ENCODE measurements at regions not wholly inside any gene's neighbourhood (a gene's known extent, or its start where the extent isn't known, plus 50 kb on each side); places are given as distances from the start of the nearest gene placed in this dataset.
A peak's percentile ranks its signal among the peaks of the same experiment; 100 is the strongest.
"Not testable (repeated sequence)": the region's sequence is repeated elsewhere in the genome, so short reads cannot be mapped to it uniquely, and the experiment has no call there.

DNA sequence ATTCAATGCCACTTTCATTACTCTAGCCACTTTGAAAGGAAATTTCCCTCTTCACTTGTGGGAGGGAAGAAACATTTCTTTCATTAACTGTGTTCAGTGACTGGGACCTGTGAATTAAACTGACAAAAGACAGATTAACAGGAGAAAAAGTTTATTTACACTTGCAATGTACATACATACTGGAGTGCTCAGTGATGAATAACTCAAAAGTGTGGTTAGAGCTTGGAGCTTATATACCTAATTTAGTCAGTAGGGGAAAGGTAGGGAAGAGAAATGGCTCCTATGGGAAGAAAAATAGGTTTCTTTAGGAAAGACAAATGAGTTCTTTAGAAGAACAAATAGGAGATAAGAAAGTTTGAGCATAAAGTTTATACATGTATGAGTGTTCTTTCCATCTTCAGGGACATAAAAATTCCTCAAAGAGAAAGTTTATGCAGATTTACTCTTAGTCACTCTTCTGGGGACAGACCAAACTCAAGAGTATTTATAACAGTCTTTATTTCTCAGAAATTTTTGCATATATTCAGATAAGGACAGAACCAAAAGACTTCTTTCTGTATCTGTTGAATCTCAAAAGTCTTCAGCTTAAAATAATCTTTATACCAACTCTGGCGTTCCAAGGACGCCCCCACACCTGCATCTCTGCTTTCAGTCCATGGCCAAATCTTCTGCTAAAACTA lies 120.0 kb upstream of the RAI14 start:
- FAIRE-seq = no peak

DNA sequence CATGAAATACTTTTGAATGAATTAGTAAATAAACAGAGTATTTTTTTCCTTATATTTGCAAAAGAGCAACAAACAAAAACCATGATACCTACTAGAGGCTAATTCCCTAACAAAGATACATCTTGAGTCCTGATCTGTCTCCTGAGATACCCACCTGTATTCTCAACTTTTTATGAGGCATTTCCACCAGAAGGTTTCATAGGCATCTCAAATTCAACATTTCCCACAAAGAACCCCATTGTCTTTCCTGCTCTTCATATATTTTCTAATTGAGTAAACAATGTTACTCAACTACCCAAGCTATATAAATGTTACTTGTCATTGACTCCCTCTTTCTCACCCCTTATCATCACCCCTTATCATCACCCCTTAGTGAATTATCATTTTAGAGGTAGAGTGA lies 119.4 kb upstream of the RAI14 start:
- no peak for FAIRE-seq

- no peak for FAIRE-seq
These were observed 118.0 kb upstream of the RAI14 start for GRCh38 chr5:34538026-34538672.

DNA sequence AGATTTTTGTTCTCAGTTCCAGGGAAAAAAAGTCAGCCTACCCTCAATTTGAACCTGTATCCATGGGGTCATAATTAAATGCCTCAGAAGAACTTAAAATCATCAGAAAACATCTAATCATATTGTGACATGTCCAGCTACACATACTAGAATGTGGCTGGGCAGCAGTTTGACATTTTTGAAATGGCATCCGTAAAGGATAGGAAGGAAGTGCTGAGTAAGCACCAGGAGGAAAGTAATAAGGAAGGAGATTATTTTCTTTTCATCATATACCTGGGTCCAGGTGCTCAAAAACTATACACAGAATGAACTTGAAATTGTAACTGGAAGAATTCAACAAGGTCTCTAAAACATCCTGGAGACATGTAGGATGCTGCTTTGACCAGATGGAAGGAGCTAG lies 116.9 kb upstream of the RAI14 start:
- no peak for FAIRE-seq

- FAIRE-seq = no peak
These were observed 115.1 kb upstream of the RAI14 start for GRCh38 chr5:34541067-34541466.

- no peak for FAIRE-seq
These were observed 113.3 kb upstream of the RAI14 start for GRCh38 chr5:34542818-34543217.

GRCh38 chr5:34543687-34544086 lies 112.4 kb upstream of the RAI14 start:
- FAIRE-seq = no peak

- FAIRE-seq = no peak
These were observed 111.7 kb upstream of the RAI14 start for GRCh38 chr5:34544403-34544802.

GRCh38 chr5:34545164-34545563 lies 111.0 kb upstream of the RAI14 start:
- no peak for FAIRE-seq

GRCh38 chr5:34545626-34546025 lies 110.5 kb upstream of the RAI14 start:
- FAIRE-seq = no peak

DNA sequence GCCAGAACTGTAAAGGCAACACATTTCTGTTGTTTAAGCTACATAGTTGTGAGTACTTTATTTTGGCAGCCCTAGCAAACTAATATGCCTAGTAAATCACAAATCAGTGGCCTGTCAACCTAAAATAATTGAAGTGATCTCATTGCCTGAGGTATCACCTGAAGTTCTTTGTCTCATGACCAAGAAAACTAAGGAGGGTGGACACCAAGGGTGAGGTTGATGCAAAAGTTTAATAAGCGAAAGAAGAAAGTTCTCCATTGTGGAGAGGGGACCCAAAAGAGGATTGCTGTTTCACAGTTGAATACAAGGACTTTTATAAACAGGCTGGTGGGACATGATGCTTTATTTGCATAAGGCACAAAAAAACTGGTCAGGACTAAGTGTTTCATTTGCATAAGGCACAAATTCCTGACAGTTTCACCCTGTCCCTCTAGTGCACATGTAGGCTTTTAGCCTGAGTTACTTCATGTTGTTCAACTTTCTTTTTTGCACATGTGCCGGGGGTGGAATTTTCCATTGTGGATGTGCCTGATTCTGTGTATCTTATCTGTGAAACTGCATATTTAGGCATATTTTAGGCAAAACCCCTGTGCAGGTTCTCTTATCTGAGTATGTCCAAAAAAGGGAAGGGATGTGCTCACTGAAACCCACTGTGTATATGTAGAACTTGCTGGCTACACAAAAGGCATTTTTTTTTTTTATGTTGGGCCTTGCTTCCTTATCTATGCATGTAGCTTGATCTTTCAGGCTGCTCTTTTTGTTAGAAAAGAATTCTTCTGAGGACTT lies 108.6 kb upstream of the RAI14 start:
- FAIRE-seq = no peak

DNA sequence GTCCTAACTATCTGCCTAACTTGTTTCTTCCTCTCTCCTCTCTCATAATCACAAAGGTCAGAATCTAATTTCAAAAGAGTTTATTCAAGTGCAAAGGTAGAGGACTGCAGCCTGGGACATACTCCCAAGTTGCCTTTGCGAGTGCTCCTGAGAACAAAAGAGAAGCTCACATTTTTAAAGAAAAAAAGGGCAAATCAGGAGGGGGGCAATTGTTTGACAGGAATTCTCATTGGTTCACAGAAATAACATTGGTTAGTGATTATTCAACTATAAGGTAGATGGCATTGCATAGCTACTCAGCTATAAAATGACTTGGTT lies 108.1 kb upstream of the RAI14 start:
- no peak for FAIRE-seq

DNA sequence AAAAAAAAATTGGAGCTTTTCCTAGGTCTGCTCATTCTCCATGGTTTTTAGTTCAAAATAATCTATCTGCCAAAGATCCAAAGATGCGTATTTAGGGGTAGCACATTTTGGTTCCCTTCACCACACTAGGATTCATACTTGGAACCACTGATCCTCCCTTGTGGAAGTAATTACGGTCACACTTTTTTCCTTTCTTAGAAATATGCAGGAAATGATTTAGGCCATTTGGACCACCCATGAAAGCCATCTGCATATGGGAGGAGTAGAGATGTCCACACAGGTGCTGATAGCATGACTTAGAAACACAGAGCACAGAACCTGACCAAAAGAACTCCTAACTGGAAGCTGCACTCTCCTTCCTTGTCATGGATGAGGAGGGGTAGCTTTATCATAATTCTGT lies 105.9 kb upstream of the RAI14 start:
- FAIRE-seq = peak; percentile 61

GRCh38 chr5:34550964-34551363 lies 105.2 kb upstream of the RAI14 start:
- no peak for FAIRE-seq

- FAIRE-seq = no peak
These were observed 104.2 kb upstream of the RAI14 start for GRCh38 chr5:34551911-34552433.

DNA sequence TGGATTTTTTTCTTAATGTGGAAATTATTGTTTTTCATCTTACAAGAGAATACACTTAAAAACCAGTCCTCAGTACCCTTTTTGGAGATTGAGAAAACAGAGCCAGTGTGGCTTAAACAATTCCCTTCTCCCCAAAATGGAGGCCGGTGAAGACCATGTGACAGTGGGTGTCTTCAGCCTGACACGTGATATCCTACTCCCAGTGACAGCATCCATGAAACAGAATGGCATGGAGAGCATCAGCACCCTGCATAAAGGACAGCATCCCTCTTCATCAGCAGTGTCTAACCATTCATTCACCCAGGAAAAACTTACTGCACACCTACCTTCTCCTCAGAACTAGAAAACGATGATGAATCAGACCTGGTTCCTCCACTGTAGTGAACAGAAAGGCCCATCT lies 103.4 kb upstream of the RAI14 start:
- FAIRE-seq = no peak

DNA sequence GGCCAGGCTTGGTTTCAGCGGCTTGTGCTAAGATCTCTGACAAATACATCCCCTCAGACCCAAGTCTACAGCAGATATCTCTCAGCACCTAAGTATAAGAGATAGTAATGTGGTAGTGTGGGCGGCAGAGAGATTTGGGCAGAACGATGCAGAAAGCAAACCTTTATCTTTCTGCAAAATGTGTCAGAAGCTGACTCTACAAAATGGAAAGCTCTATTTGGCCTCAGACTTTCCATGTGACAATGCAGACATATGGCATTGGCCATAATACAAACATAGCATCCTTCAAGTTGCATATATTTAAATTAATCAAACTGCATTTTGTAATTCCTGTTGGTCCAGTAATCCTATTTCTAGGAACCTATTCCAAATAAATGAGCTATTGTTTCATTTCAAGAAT lies 102.5 kb upstream of the RAI14 start:
- FAIRE-seq = no peak

GRCh38 chr5:34554641-34555040 lies 101.5 kb upstream of the RAI14 start:
- no peak for FAIRE-seq

GRCh38 chr5:34555699-34556508 lies 100.2 kb upstream of the RAI14 start:
- no peak for FAIRE-seq

GRCh38 chr5:34556509-34556782 lies 99.7 kb upstream of the RAI14 start:
- no peak for FAIRE-seq

DNA sequence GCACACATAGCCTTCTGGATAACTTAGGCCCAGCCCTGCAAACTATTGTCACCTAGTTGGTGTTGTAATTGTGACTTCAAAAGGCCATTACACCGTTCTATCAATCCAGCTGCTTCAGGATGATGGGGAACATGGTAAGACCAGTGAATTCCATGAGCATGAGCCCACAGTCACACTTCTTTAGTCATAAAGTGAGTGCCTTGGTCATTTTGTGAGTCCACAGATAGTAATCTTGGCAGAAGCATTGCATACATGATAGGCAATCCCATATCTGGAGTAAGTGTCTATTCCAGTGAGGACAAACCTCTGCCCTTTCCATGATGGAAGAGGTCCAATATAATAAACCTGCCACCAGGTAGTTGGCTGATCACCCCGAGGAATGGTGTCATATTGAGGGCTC lies 94.5 kb upstream of the RAI14 start:
- not testable (repeated sequence) for FAIRE-seq

DNA sequence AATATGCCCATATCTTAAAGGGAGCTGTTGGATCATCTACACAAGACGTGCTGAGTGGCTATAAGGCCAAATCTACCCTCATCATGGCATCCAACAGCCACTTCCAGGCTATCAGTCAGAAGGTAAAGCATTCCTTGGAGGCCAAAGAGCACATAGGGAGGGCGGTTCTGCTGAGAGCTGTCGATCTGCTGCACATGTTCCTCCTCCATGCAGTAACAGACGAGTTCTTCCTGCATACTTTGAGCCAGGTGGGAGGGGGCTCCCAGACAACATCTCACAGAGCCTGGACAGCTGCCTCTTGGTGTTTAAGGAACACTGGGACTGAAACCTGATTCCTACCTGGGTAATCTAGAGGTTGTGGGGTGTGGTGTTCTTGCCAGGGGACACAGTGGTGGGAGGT lies 93.3 kb upstream of the RAI14 start:
- FAIRE-seq = no peak

GRCh38 chr5:34563269-34563668 lies 92.9 kb upstream of the RAI14 start:
- FAIRE-seq = no peak
